GM12878 (cell line): ENCODE measurements at regions not wholly inside any gene's neighbourhood (a gene's known extent, or its start where the extent isn't known, plus 50 kb on each side); places are given as distances from the start of the nearest gene placed in this dataset.

Source experiments
- ATAC-seq: fragments of 200-7000 bp; cut with Tn5 transposase; 3 replicates; pipeline ENCODE4 v1.9.1; 2020; ENCODE audit warnings: mild to moderate bottlenecking, moderate library complexity
- BruUV-seq: library from RNA; stranded (reverse); fragments of 400-500 nt; replicated peaks from 2 replicates; lab custom pipeline; 2021; lab: Mats Ljungman, UMichigan
- CTCF ChIA-PET: fragments of 300-600 bp; sonication (Branson Sonifier 250); formaldehyde crosslinking; extraction: SDS; loops from one replicate; lab custom pipeline; 2021; ENCODE audit warnings: inconsistent platforms; lab: Yijun Ruan, JAX
- POLR2A ChIA-PET: fragments of 350-600 bp; formaldehyde crosslinking; extraction: SDS; loops from one replicate; lab custom pipeline; 2021; ENCODE audit warnings: inconsistent platforms; lab: Charles Lee
- RAD21 ChIA-PET: fragments of 300-600 bp; sonication (Branson Sonifier 250); formaldehyde crosslinking; loops from one replicate; lab custom pipeline; 2023; ENCODE audit warnings: antibody characterized with exemption; ENCODE audit not compliant: unreplicated experiment; lab: Charles Lee
- SMC1A ChIA-PET: fragments of 300-600 bp; sonication (Branson Sonifier 250); formaldehyde crosslinking; loops from one replicate; lab custom pipeline; 2023; ENCODE audit not compliant: unreplicated experiment, uncharacterized antibody; lab: Charles Lee
- DNase-seq: peaks from one replicate; pipeline ENCODE4 v3.0.0-alpha.2; 2011; ENCODE audit warnings: low read depth, low spot score
- FAIRE-seq: peaks from 3 replicates; lab custom pipeline; 2011; peaks lifted over from hg19 to GRCh38; lab: Jason Lieb, UNC
- H2AFZ ChIP-seq: 2 replicates; pipeline ENCODE4 v1.6.0; 2011; ENCODE audit warnings: low read depth, low read length, control low read depth; ENCODE audit not compliant: control insufficient read depth
- H3K27ac ChIP-seq: 2 replicates; pipeline ENCODE4 v1.5.1; 2011; ENCODE audit warnings: control low read depth; ENCODE audit not compliant: control insufficient read depth, insufficient read depth
- H3K27me3 ChIP-seq, 2 experiments: replicated peaks in 1 of 2; 2 replicates each; pipeline versions ENCODE4 v1.6.0 to v1.6.1; 2011; ENCODE audit warnings: low read length in 1 of 2; ENCODE audit not compliant: control insufficient read depth in 2 of 2, insufficient read depth in 2 of 2
- H3K36me3 ChIP-seq, 2 experiments: 2 replicates each; pipeline ENCODE4 v1.5.1; 2011; ENCODE audit warnings: low read length in 1 of 2; ENCODE audit not compliant: control insufficient read depth in 2 of 2, insufficient read depth in 2 of 2
- H3K4me1 ChIP-seq: 2 replicates; pipeline ENCODE4 v1.6.1; 2011; ENCODE audit warnings: mild to moderate bottlenecking, low read length, moderate library complexity, mixed read lengths; ENCODE audit not compliant: control insufficient read depth, insufficient read depth
- H3K4me2 ChIP-seq: 2 replicates; pipeline ENCODE4 v1.6.0; 2011; ENCODE audit warnings: control low read depth; ENCODE audit not compliant: control insufficient read depth, insufficient read depth
- H3K4me3 ChIP-seq: fragments of 200-600 bp; sonication (generic); 2 replicates; pipeline ENCODE4 v1.5.1; 2016
- H3K79me2 ChIP-seq: 2 replicates; pipeline ENCODE4 v1.6.0; 2011; ENCODE audit warnings: low read length; ENCODE audit not compliant: control insufficient read depth, insufficient read depth
- H3K9ac ChIP-seq: 2 replicates; pipeline ENCODE4 v1.8.0; 2011; ENCODE audit warnings: low read length, control low read depth, mixed read lengths; ENCODE audit not compliant: control insufficient read depth, insufficient read depth
- H3K9me3 ChIP-seq: replicated peaks from 3 replicates; pipeline ENCODE4 v1.5.1; 2011; ENCODE audit warnings: mild to moderate bottlenecking, low read length; ENCODE audit not compliant: control insufficient read depth, insufficient read depth
- H4K20me1 ChIP-seq: 2 replicates; pipeline ENCODE4 v1.6.0; 2011; ENCODE audit not compliant: control insufficient read depth, insufficient read depth
- CHD1 ChIP-seq: IDR thresholded peaks from 2 replicates; pipeline ENCODE4 v1.6.1; 2012; ENCODE audit warnings: low read depth, low read length, improper control_type of control experiment
- PAX8 ChIP-seq: fragments of 450-650 bp; IDR thresholded peaks from 2 replicates; pipeline ENCODE4 v1.6.1; 2017; ENCODE audit warnings: mild to moderate bottlenecking, moderate library complexity
- WGBS: methylation state at CpG from one replicate; pipeline ENCODE4 v1.1.6; 2016; ENCODE audit warnings: low lambda C conversion rate; ENCODE audit not compliant: insufficient replicate concordance, insufficient coverage; ENCODE audit errors: missing lambda C conversion rate; 5-methylcytosine and 5-hydroxymethylcytosine counted together
- in situ Hi-C: fragments of 300-500 bp; cut with MboI; formaldehyde crosslinking; loops from 9 replicates; pipeline ENCODE4 v1.14.3; 2018; ENCODE audit warnings: mixed read lengths
- intact Hi-C: fragments of 100-400 bp; cut with micrococcal nuclease; formaldehyde crosslinking; loops from one replicate; pipeline ENCODE4 v1.14.2; 2022; ENCODE audit not compliant: unreplicated experiment
- TF ChIP-seq, protein P1 (sequence below): IDR thresholded peaks from 2 replicates; pipeline ENCODE4 v1.6.1; 2012; ENCODE audit warnings: improper control_type of control experiment, low read depth, low read length; ENCODE audit not compliant: insufficient replicate concordance
- TF ChIP-seq, protein P2 (sequence below): fragments of 450-650 bp; formaldehyde crosslinking; IDR thresholded peaks from 2 replicates; pipeline ENCODE4 v1.5.0; 2022; ENCODE audit warnings: mild to moderate bottlenecking, missing genetic modification characterization

GRCh38 chr14:97827746-97828145 is 1030.6 kb downstream of the VRK1 start:
- no peak overlapping the region for H3K27ac ChIP-seq
- no peaks in the 10 kb centered on the region for H3K79me2 ChIP-seq
- H3K9ac ChIP-seq = no peak overlapping the region
- RAD21 ChIA-PET = no interaction called here
- H4K20me1 ChIP-seq = no peaks in the 10 kb centered on the region
- no peak overlapping the region for H3K4me2 ChIP-seq
- H3K4me1 ChIP-seq = no peaks in the 10 kb centered on the region
- H2AFZ ChIP-seq = no peak overlapping the region
- in situ Hi-C loops = no loop called here
- TF ChIP-seq, protein P1, sequence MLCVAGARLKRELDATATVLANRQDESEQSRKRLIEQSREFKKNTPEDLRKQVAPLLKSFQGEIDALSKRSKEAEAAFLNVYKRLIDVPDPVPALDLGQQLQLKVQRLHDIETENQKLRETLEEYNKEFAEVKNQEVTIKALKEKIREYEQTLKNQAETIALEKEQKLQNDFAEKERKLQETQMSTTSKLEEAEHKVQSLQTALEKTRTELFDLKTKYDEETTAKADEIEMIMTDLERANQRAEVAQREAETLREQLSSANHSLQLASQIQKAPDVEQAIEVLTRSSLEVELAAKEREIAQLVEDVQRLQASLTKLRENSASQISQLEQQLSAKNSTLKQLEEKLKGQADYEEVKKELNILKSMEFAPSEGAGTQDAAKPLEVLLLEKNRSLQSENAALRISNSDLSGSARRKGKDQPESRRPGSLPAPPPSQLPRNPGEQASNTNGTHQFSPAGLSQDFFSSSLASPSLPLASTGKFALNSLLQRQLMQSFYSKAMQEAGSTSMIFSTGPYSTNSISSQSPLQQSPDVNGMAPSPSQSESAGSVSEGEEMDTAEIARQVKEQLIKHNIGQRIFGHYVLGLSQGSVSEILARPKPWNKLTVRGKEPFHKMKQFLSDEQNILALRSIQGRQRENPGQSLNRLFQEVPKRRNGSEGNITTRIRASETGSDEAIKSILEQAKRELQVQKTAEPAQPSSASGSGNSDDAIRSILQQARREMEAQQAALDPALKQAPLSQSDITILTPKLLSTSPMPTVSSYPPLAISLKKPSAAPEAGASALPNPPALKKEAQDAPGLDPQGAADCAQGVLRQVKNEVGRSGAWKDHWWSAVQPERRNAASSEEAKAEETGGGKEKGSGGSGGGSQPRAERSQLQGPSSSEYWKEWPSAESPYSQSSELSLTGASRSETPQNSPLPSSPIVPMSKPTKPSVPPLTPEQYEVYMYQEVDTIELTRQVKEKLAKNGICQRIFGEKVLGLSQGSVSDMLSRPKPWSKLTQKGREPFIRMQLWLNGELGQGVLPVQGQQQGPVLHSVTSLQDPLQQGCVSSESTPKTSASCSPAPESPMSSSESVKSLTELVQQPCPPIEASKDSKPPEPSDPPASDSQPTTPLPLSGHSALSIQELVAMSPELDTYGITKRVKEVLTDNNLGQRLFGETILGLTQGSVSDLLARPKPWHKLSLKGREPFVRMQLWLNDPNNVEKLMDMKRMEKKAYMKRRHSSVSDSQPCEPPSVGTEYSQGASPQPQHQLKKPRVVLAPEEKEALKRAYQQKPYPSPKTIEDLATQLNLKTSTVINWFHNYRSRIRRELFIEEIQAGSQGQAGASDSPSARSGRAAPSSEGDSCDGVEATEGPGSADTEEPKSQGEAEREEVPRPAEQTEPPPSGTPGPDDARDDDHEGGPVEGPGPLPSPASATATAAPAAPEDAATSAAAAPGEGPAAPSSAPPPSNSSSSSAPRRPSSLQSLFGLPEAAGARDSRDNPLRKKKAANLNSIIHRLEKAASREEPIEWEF = no peak
- TF ChIP-seq PAX8 (no peak), CHD1 (no peak)
- TF ChIP-seq, protein P2, sequence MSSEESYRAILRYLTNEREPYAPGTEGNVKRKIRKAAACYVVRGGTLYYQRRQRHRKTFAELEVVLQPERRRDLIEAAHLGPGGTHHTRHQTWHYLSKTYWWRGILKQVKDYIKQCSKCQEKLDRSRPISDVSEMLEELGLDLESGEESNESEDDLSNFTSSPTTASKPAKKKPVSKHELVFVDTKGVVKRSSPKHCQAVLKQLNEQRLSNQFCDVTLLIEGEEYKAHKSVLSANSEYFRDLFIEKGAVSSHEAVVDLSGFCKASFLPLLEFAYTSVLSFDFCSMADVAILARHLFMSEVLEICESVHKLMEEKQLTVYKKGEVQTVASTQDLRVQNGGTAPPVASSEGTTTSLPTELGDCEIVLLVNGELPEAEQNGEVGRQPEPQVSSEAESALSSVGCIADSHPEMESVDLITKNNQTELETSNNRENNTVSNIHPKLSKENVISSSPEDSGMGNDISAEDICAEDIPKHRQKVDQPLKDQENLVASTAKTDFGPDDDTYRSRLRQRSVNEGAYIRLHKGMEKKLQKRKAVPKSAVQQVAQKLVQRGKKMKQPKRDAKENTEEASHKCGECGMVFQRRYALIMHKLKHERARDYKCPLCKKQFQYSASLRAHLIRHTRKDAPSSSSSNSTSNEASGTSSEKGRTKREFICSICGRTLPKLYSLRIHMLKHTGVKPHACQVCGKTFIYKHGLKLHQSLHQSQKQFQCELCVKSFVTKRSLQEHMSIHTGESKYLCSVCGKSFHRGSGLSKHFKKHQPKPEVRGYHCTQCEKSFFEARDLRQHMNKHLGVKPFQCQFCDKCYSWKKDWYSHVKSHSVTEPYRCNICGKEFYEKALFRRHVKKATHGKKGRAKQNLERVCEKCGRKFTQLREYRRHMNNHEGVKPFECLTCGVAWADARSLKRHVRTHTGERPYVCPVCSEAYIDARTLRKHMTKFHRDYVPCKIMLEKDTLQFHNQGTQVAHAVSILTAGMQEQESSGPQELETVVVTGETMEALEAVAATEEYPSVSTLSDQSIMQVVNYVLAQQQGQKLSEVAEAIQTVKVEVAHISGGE (CRISPR knock-in tag) = no peak
- no peaks in the 10 kb centered on the region for H3K36me3 ChIP-seq
- CTCF ChIA-PET = no interaction called here
- intact Hi-C loops = no loop called here
- ATAC-seq (no peak), FAIRE-seq (no peak), DNase-seq (no peak)
- no peaks in the 10 kb centered on the region for H3K27me3 ChIP-seq
- SMC1A ChIA-PET = no interaction called here
- POLR2A ChIA-PET = no interaction called here
- no peaks in the 10 kb centered on the region; the same call in 2 of the 3 replicates for H3K9me3 ChIP-seq
- 0% methylated on average over 3 of the region's 3 CpGs for WGBS
- no peak overlapping the region for H3K4me3 ChIP-seq
- BruUV-seq = no TSS peak
